GM12892 (cell line): ENCODE measurements at regions not wholly inside any gene's neighbourhood (a gene's known extent, or its start where the extent isn't known, plus 50 kb on each side); places are given as distances from the start of the nearest gene placed in this dataset.
"Not testable (repeated sequence)": the region's sequence is repeated elsewhere in the genome, so short reads cannot be mapped to it uniquely, and the experiment has no call there.

Experiments
- DNase-seq: peaks from one replicate; pipeline ENCODE4 v3.0.0; 2011; ENCODE audit not compliant: insufficient read length
- FAIRE-seq: peaks from 2 replicates; lab custom pipeline; 2011; peaks lifted over from hg19 to GRCh38; lab: Jason Lieb, UNC
- POLR2A ChIP-seq: IDR thresholded peaks from 2 replicates; pipeline ENCODE4 v1.6.1; 2011; ENCODE audit warnings: low read depth, low read length, control low read depth
- POLR2AphosphoS5 ChIP-seq: IDR thresholded peaks from 2 replicates; pipeline ENCODE4 v1.6.1; 2011; ENCODE audit warnings: low read depth, low read length, control low read depth
- TAF1 ChIP-seq: IDR thresholded peaks from 2 replicates; pipeline ENCODE4 v1.6.1; 2011; ENCODE audit warnings: low read depth, mild to moderate bottlenecking, control low read depth, low read length, borderline replicate concordance

- DNase-seq, FAIRE-seq: not testable (repeated sequence)
Observed at GRCh38 chr3:125847966-125848365, 121.0 kb upstream of the ROPN1B start.

GRCh38 chr3:125855006-125855405, 114.0 kb upstream of the ROPN1B start:
- DNase-seq, FAIRE-seq: not testable (repeated sequence)

- FAIRE-seq, DNase-seq: not testable (repeated sequence)
Observed at GRCh38 chr3:125860547-125860946, 108.4 kb upstream of the ROPN1B start.

GRCh38 chr3:125862841-125863254, 106.1 kb upstream of the ROPN1B start:
- FAIRE-seq, DNase-seq: not testable (repeated sequence)

- not testable (repeated sequence) for FAIRE-seq, DNase-seq
Observed at GRCh38 chr3:125864532-125864931, 104.4 kb upstream of the ROPN1B start.

GRCh38 chr3:125886006-125886405, 83.0 kb upstream of the ROPN1B start:
- not testable (repeated sequence) for FAIRE-seq

GRCh38 chr3:125899181-125899580, 69.8 kb upstream of the ROPN1B start:
- not testable (repeated sequence) for DNase-seq, FAIRE-seq

More at GRCh38 chr3:125886006-125886405, 83.0 kb upstream of the ROPN1B start:
- not testable (repeated sequence) for DNase-seq

- DNase-seq, FAIRE-seq: not testable (repeated sequence)
Observed at GRCh38 chr3:125901473-125901872, 67.5 kb upstream of the ROPN1B start.

GRCh38 chr3:125903780-125904455, 65.1 kb upstream of the ROPN1B start:
- FAIRE-seq, DNase-seq: not testable (repeated sequence)

- not testable (repeated sequence) for FAIRE-seq
Observed at GRCh38 chr3:125907279-125907678, 61.7 kb upstream of the ROPN1B start.

GRCh38 chr3:125910851-125911250, 58.1 kb upstream of the ROPN1B start:
- not testable (repeated sequence) for DNase-seq, FAIRE-seq

More at GRCh38 chr3:125907279-125907678, 61.7 kb upstream of the ROPN1B start:
- DNase-seq: not testable (repeated sequence)

- not testable (repeated sequence) for FAIRE-seq, DNase-seq
Observed at GRCh38 chr3:125914608-125915436, 54.2 kb upstream of the ROPN1B start.

- not testable (repeated sequence) for DNase-seq
Observed at GRCh38 chr3:125915437-125915787, 53.6 kb upstream of the ROPN1B start.

GRCh38 chr3:125915792-125916375, 53.1 kb upstream of the ROPN1B start:
- peak; percentile 84 for FAIRE-seq
- DNase-seq: peak; percentile 64

More at GRCh38 chr3:125915437-125915787, 53.6 kb upstream of the ROPN1B start:
- FAIRE-seq: not testable (repeated sequence)

- no peak for FAIRE-seq
- peak; percentile 74 for DNase-seq
- no peak for TF ChIP-seq POLR2AphosphoS5
- TF ChIP-seq POLR2A: peak; percentile 39; the same call in 1 of the 2 replicates
- TF ChIP-seq TAF1: 0 out of 2 replicates have a peak, but pooled peaks have one; percentile 21
Observed at GRCh38 chr3:125916376-125916978, 52.5 kb upstream of the ROPN1B start.

GRCh38 chr3:125917020-125917549, 51.9 kb upstream of the ROPN1B start:
- FAIRE-seq, DNase-seq: not testable (repeated sequence)

GRCh38 chr3:125918024-125918423, 51.0 kb upstream of the ROPN1B start:
- not testable (repeated sequence) for DNase-seq, FAIRE-seq

- FAIRE-seq: not testable (repeated sequence)
Observed at GRCh38 chr3:125918451-125918850, 50.5 kb upstream of the ROPN1B start.

GRCh38 chr3:125918866-125919265, 50.1 kb upstream of the ROPN1B start:
- not testable (repeated sequence) for DNase-seq, FAIRE-seq

More at GRCh38 chr3:125918451-125918850, 50.5 kb upstream of the ROPN1B start:
- DNase-seq: not testable (repeated sequence)
